DND-41 (cell line): ENCODE measurements at regions not wholly inside any gene's neighbourhood (a gene's known extent, or its start where the extent isn't known, plus 50 kb on each side); places are given as distances from the start of the nearest gene placed in this dataset.
"Not testable (repeated sequence)": the region's sequence is repeated elsewhere in the genome, so short reads cannot be mapped to it uniquely, and the experiment has no call there.

Experiments
- CTCF ChIP-seq: IDR thresholded peaks from 2 replicates; pipeline ENCODE4 v1.5.1; 2012; ENCODE audit warnings: borderline replicate concordance, low read length, moderate library complexity, mild to moderate bottlenecking; ENCODE audit not compliant: poor library complexity, severe bottlenecking; ENCODE audit errors: extremely low read depth
- EZH2 ChIP-seq: IDR thresholded peaks from 3 replicates; pipeline ENCODE4 v1.6.1; 2012; ENCODE audit warnings: borderline replicate concordance, low read depth, mild to moderate bottlenecking, moderate library complexity, low read length, inconsistent platforms; ENCODE audit not compliant: severe bottlenecking

GRCh38 chr4:11947629-11948028, 518.9 kb upstream of the HS3ST1 start:
- TF ChIP-seq CTCF, EZH2: not testable (repeated sequence)
